Heart right ventricle (tissue), 16 donors: ENCODE measurements at regions not wholly inside any gene's neighbourhood (a gene's known extent, or its start where the extent isn't known, plus 50 kb on each side); places are given as distances from the start of the nearest gene placed in this dataset.

Experiments used
- ATAC-seq, 8 donors: fragments of 200-7000 bp; cut with Tn5 transposase; one replicate each; pipeline ENCODE4 v1.9.1; 2020; ENCODE audit warnings: mild to moderate bottlenecking in 8 of 8, moderate library complexity in 8 of 8, moderate number of reproducible peaks in 1 of 8
- DNase-seq, 2 donors: peaks; one replicate each; pipeline ENCODE4 v3.0.0-alpha.2; 2020
- H3K27ac ChIP-seq, 10 donors: fragments of 200-600 bp; sonication (generic) in 2 of 10; one replicate each; pipeline versions ENCODE4 v1.5.0 to v1.8.0; 2020 to 2022; ENCODE audit warnings: mild to moderate bottlenecking in 3 of 10
- H3K27me3 ChIP-seq, 7 donors: fragments of 200-600 bp; one replicate each; pipeline ENCODE4 v1.8.0; 2021 to 2022; ENCODE audit warnings: mild to moderate bottlenecking in 2 of 7
- H3K36me3 ChIP-seq, 9 donors: fragments of 200-600 bp; sonication (generic) in 1 of 9; one replicate each; pipeline versions ENCODE4 v1.5.0 to v1.8.0; 2020 to 2022; ENCODE audit warnings: mild to moderate bottlenecking in 2 of 9
- H3K4me1 ChIP-seq, 9 donors: fragments of 200-600 bp; sonication (generic) in 1 of 9; one replicate each; pipeline versions ENCODE4 v1.5.0 to v1.8.0; 2020 to 2022; ENCODE audit warnings: mild to moderate bottlenecking in 4 of 9
- H3K4me3 ChIP-seq, 10 donors: fragments of 200-600 bp; sonication (generic) in 2 of 10; one replicate each; pipeline versions ENCODE4 v1.5.0 to v1.8.0; 2020 to 2022; ENCODE audit warnings: mild to moderate bottlenecking in 7 of 10, moderate library complexity in 2 of 10
- H3K9me3 ChIP-seq, 11 donors: fragments of 200-600 bp in 10 of 11; sonication (generic) in 2 of 11; one replicate each; pipeline versions ENCODE4 v1.5.0 to v1.8.0; 2013 to 2022; ENCODE audit warnings: mild to moderate bottlenecking in 2 of 11, control low read depth in 1 of 11, moderate library complexity in 1 of 11
- WGBS, 2 donors: extraction: QIAGEN DNeasy Blood & Tissue Kit; methylation state at CpG; one replicate each; pipeline ENCODE4 v1.1.7; 2013; ENCODE audit warnings: inconsistent platforms in 1 of 2; 5-methylcytosine and 5-hydroxymethylcytosine counted together
- intact Hi-C, 10 donors: fragments of 100-400 bp; cut with DNase I; formaldehyde crosslinking; loops; one replicate each; pipeline versions ENCODE4 v1.11.1 to v1.14.2; 2022
- TF ChIP-seq, protein P1 (sequence below), 9 donors: fragments of 200-600 bp; sonication (generic) in 2 of 9; IDR thresholded peaks; one replicate each; pipeline versions ENCODE4 v1.5.0 to v1.8.0; 2021 to 2022; ENCODE audit warnings: antibody characterized with exemption in 9 of 9, mild to moderate bottlenecking in 5 of 9, moderate library complexity in 1 of 9
- donor health status: Arrhythmogenic right ventricular cardiomyopathy.
- donor health status: ischemic (EF 13 %, LVEDD 7.1; RV severe dilation, severe dysfunction).
- donor health status: healthy with polysubstance abuse.
- donor health status: DM: no; HTN: yes; CAD: no.
- donor health status: DM: no; HTN: no; CAD: no.
- donor health status: ischemic (EF 25% LVEDD 6.9; RV normal size, moderate dysfunction).
- donor health status: ischemic (EF 25% LVEDD 5.7; RV mildly dilated, moderate dysfunction).
- donor health status: healthy.
- donor health status: DM: yes; HTN: yes; CAD: no.
- donor health status: Ischemic cardiomyopathy.
- donor health status: ischemic (EF 35%, LVEDD 5.7; RV mildly dilated, moderate dysfunction).
- donor health status: nonischemic (EF 11% LVEDD 7.7; RV severe dilation, severe dysfunction).
- donor health status: DM: yes; HTN: yes; CAD: no.
- donor health status: PGD.
- donor health status: ischemic (EF 29% LVEDD 5.4; RV normal size, mild dysfunction).
- donor health status: nonischemic (EF 23%, LVEDD 6.1; RV moderate dilation, normal function).

DNA sequence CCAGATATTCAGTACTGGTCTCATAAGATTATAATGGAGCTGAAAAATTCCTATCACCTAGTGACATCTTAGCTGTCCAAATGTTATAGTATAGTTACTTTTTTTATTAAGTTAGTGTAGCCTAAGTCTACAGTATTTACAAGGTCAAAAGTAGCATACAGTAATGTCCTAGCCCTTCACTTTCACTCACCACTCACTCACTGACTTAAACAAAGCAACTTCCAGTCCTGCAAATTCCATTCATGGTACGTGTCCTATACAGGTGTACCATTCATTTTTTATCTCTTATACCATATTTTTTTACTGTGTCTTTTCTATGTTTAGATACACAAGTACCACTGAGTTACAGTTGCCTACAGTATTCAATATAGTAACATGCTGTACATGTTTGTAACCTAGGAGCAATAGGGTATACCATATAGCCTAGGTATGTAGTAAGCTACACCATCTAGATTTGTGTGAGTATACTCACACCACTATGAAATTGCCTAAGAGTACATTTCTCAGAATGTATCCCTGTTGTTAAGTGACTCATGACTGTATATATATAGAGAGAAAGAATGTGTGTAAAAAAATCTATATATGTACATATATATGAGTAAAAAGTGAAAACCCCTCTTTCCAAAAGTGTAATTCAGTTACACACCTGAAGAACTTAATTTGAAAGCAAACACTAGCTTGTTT lies 234.8 kb upstream of the WWC1 start:
- no peaks in the 10 kb centered on the region for H3K9me3 ChIP-seq
- peak overlapping the region in 6 of 10 donors; percentile 7 to 45 (median 38) for H3K27ac ChIP-seq
- no peak overlapping the region for H3K4me3 ChIP-seq
- intact Hi-C loops: loop anchor here in 1 of 10 donors (10.0 kb wide), 1 partner anchor 752 kb away; no protein-coding TSS in a partner anchor
- TF ChIP-seq, protein P1, sequence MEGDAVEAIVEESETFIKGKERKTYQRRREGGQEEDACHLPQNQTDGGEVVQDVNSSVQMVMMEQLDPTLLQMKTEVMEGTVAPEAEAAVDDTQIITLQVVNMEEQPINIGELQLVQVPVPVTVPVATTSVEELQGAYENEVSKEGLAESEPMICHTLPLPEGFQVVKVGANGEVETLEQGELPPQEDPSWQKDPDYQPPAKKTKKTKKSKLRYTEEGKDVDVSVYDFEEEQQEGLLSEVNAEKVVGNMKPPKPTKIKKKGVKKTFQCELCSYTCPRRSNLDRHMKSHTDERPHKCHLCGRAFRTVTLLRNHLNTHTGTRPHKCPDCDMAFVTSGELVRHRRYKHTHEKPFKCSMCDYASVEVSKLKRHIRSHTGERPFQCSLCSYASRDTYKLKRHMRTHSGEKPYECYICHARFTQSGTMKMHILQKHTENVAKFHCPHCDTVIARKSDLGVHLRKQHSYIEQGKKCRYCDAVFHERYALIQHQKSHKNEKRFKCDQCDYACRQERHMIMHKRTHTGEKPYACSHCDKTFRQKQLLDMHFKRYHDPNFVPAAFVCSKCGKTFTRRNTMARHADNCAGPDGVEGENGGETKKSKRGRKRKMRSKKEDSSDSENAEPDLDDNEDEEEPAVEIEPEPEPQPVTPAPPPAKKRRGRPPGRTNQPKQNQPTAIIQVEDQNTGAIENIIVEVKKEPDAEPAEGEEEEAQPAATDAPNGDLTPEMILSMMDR (IDR thresholded peaks at IDR 0.05): no peak
- peaks cover 0 to 19% (median 10%) of the 10 kb centered on the region in 9 donors for H3K4me1 ChIP-seq
- DNase-seq (no peak), ATAC-seq (peak in 2 of 8 donors; percentile 23 to 33)
- H3K36me3 ChIP-seq: no peaks in the 10 kb centered on the region
- WGBS, 2 donors: 51 to 73% methylated on average over 1 of the region's 1 CpG
- no peaks in the 10 kb centered on the region for H3K27me3 ChIP-seq

DNA sequence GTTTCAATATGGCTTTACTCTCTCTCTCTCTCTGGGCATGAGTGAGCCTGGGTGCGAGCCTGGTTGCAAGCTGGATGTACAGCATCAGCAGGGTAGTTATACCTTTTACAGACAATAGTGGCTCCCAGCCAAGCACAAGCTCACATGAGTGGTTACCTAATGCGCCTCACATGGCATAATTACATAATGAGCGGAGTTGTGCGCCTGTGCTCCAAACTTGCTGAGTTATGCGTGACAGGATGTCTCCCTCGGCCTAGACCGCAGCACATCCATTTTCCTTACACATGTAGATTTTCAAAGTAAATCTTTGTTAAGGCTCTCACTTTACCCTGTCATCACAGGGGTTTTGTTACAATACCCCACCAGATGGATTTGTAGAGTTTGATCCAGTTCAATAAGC lies 233.5 kb upstream of the WWC1 start:
- no peaks in the 10 kb centered on the region for H3K27me3 ChIP-seq
- ATAC-seq (peak in 4 of 8 donors; percentile 9 to 56 (median 20)), DNase-seq (no peak)
- no peaks in the 10 kb centered on the region for H3K9me3 ChIP-seq
- intact Hi-C loops: loop anchor here in 1 of 10 donors (10.0 kb wide), 1 partner anchor 753 kb away; no protein-coding TSS in a partner anchor
- H3K4me1 ChIP-seq: peaks cover 0 to 19% (median 10%) of the 10 kb centered on the region in 9 donors
- H3K4me3 ChIP-seq: no peak overlapping the region
- WGBS, 2 donors: 63 to 82% methylated on average over 7 of the region's 7 CpGs
- H3K27ac ChIP-seq: peak overlapping the region in 1 of 10 donors; percentile 45
- TF ChIP-seq, protein P1 (IDR thresholded peaks at IDR 0.05): no peak
- peaks cover 0 to 11% (median 0%) of the 10 kb centered on the region in 9 donors for H3K36me3 ChIP-seq

- ATAC-seq (no peak), DNase-seq (no peak)
- Histone ChIP-seq H3K27ac (no peak overlapping the region), H3K4me1 (peaks cover 0 to 22% (median 10%) of the 10 kb centered on the region in 9 donors), H3K4me3 (no peak overlapping the region), H3K9me3 (no peaks in the 10 kb centered on the region), H3K36me3 (peaks cover 0 to 13% (median 0%) of the 10 kb centered on the region in 9 donors), H3K27me3 (no peaks in the 10 kb centered on the region)
- intact Hi-C loops: loop anchor here in 1 of 10 donors (10.0 kb wide), 1 partner anchor 754 kb away; no protein-coding TSS in a partner anchor
- WGBS, 2 donors: 25 to 34% methylated on average over 2 of the region's 2 CpGs
- TF ChIP-seq, protein P1 (IDR thresholded peaks at IDR 0.05): no peak
Measured at GRCh38 chr5:168059131-168059530, 232.3 kb upstream of the WWC1 start.

- intact Hi-C loops: no loop called here
Measured at GRCh38 chr5:168062239-168062638, 229.2 kb upstream of the WWC1 start.

More at GRCh38 chr5:168062239-168062638, 229.2 kb upstream of the WWC1 start:
- whole genome bisulfite sequencing, 2 donors: 86 to 90% methylated on average over 3 of the region's 3 CpGs
- Histone ChIP-seq H3K4me1 (peaks cover 0 to 17% (median 0%) of the 10 kb centered on the region in 9 donors), H3K9me3 (no peaks in the 10 kb centered on the region), H3K27me3 (no peaks in the 10 kb centered on the region), H3K36me3 (peaks cover 0 to 19% (median 0%) of the 10 kb centered on the region in 9 donors), H3K4me3 (no peak overlapping the region), H3K27ac (no peak overlapping the region)
- ATAC-seq: no peak
- no peak for DNase-seq
- TF ChIP-seq, protein P1 (IDR thresholded peaks at IDR 0.05): no peak
